NCI-H1436 (cell line): ENCODE measurements at regions not wholly inside any gene's neighbourhood (a gene's known extent, or its start where the extent isn't known, plus 50 kb on each side); places are given as distances from the start of the nearest gene placed in this dataset.
"Not testable (repeated sequence)": the region's sequence is repeated elsewhere in the genome, so short reads cannot be mapped to it uniquely, and the experiment has no call there.

Experiments used
- DNase-seq: peaks from one replicate; lab custom pipeline; 2025; lab: John Stamatoyannopoulos, UW

DNA sequence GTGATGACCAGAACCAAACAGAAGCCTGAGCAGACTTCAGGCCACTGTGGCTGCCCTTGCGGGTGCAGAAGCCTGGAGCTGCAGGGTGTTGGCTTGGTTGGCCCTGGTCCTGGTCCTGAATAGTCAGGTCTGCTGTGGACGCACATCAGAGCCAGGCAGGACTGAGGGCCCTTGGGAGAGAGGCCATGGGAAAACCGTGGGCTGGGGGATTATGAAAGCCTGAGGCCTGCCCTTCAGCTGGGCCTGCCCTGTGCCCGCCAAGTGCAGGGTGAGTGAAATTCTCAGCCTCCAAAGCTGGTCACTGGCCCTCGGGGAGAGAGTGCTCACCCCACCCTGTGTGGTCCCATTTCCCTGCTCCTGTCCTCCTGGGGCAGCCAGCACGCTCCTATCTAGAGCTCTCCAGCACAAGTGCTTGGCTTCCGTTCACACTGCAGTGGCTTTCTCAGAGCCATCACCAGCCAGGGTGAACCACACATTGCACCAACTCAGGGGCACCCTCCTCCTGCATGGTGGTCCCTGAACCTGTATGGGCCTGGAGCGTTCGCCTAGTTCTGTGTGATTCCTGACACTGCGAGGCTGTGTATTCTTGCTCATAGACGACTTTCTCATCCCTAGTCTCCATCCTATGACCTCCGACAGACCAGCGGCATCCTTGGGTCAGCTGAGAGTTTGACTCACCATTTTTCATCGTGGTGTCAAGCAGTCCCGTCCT lies 146.1 kb downstream of the TTLL2 start:
- no peak for DNase-seq

DNA sequence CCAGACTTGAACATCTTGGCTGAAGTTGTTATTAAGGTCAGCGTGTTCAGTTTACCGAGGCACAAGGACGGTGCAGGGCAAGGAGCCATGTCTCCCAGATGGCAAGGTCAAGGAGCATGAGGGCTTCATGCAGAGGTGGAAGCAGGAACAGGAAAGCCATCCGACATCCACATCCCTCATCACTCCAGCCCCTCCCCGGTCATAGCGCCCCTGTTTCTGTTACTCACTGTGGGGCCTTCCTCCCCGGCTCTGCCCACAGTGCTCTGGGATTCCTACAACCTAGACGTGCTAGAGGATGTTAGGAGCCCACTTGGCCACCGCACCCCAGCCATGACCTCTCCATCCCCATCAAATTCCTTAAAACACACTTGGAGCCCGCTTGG lies 146.7 kb downstream of the TTLL2 start:
- DNase-seq: no peak

DNA sequence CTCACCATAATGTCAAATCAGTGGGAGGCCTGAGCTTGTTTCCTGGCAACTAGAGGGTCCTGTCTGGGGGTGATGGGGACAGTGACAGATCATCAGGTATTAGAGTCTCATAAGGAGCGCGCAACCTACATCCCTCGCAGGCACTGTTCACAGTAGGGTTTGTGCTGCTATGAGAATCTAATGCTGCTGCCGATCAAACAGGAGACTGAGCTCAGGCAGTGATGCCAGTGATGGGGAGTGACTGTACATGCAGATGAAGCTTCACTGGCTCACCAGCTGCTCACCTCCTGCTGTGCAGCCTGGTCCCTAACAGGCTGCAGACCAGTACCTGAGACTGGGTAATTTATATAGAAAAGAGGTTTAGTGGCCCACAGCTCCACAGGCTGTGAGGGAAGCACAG lies 147.3 kb downstream of the TTLL2 start:
- no peak for DNase-seq

DNA sequence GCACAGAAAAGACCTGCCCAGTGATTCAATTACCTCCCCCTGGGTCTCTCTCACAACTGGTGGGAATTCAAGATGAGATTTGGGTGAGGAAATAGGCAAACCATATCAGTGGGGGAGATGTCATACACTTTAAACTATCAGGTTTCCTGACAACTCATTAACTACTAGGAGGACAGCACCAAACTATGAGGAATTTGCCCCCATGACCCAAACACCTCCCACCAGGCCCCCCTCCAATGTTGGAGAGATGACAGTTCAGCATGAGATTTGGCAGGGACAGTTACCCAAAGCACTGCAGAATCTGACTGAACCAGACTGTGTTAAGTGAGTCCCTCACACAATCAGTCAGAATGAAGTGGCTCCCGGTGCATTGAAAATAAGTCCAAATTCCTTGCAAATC lies 148.0 kb downstream of the TTLL2 start:
- DNase-seq: no peak

DNA sequence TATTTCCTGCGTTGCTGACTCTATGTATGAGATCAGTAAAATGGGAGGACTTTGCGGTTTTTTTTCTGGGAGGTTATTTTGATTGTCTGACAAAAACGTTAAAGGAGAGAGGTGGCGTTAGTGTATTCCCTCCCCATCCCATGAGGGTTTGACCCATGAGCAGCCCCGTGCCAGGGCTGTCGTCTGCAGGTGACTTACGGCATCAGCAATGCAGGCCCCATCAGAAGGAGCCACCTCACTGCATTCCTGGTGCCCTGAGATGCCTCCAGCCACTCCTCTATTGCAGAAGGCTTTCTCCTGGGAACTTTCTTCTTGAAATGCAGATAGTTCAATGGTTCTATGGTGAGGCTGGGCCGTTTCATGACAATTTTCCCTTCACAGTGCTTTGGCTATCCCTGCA lies 149.3 kb downstream of the TTLL2 start:
- no peak for DNase-seq

DNA sequence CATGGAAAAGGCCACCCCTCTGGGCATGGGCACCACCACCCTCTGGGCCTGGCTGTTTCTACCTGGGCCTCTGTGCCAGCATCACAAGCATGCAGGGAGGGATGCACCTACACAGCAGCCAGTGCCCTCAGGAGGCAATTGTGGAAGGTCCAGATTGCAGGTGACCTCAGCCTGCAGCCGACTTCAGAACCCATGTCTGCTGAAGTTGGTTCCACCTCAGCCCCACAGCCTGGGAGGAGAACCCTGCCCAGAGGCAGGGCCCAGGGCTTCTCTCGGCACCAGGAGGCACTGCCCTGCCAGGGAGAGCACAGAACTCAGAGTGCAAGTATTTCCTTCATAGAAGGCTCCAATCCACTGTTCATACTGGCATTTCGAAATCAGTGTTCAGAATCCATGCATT lies 149.8 kb downstream of the TTLL2 start:
- DNase-seq: no peak

DNA sequence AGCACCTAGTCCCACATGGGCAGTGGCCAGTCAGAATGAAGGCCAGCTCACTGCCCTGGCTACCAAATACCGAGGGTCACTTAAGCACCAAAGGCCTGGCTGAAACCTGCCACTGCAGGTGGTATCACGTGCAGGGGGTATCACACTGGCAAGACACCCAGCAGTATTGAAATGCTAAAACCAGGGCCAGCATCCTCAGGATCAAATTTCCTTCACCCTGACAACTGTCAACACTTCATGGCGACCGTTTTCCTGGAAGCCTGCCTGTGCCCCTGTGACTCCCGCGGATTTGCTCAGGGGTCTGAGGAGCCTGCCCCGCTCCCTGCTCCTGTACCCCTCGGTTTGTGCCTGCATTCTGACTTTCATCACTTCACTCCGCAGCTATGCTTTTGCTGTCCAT lies 151.1 kb downstream of the TTLL2 start:
- DNase-seq: no peak

DNA sequence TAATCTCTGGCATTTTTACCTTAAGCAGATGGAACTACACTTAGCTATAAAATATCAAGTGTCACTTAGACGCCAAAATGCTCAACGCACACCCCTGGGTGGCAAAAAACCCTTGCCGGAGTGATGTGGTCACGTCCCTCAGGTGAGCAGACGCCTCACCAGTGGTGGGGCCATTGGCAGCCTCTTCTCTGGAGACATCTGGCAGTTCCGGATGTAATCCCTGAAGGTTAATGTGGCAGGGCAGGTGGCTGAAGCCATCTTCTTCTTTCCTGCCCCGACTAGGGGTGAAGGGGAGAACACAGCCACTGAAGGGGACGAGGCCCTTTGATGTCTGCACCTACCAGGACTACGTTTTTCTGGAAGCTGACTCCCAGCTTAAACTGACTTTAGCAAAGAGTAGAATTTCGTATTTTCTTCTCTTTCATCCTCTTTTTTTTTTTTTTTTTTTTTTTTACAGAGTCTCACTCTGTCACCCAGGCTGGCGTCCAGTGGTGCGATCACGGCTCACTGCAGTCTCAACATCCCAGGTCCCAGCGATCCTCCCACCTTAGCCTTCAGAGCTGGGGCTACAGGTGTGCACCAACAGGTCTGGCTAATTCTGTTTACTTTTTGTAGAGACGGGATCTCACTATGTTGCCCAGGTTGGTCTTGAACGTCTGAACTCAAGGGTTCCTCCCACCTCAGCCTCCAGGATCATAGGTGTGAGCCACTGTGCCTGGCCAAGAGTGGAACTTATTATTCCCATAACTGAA lies 152.1 kb downstream of the TTLL2 start:
- no peak for DNase-seq

DNA sequence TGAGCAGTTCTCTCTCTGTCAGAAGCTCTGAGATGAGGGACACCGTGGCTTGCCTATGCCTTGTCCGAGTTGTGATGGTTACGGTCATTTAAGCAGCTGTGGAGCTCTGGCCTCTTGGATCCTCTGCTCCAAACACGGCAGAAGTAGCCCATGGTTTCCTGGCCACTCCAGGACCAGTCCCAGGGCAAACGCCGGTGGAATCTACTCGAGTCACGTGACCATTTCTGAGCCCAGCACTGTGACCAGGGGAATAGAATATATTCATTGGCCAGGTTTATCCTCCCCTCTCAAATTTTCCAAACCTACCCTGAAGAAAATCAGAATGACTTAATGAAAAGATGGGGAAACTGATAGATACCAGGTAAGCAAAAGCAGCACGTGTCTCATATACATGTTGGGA lies 152.8 kb downstream of the TTLL2 start:
- no peak for DNase-seq

DNA sequence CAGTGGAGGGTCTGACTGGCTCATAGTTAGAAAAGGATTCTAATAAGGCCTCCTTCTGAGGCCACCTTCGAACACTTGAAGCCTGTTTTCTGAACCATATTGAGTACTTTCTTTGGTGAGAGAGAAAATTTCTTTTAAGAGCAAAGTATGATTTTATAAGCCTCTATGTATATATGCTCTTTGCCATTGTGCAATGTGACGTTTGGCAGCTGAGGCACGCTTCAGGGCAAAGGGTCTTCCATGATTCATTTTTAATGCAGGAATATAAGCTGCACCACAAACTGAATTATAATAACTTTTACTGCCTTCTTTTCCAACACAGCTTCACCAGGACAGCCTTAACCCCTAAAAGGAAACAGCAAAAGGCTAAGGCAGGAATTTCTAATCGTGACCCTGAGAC lies 154.4 kb downstream of the TTLL2 start:
- DNase-seq: no peak

DNA sequence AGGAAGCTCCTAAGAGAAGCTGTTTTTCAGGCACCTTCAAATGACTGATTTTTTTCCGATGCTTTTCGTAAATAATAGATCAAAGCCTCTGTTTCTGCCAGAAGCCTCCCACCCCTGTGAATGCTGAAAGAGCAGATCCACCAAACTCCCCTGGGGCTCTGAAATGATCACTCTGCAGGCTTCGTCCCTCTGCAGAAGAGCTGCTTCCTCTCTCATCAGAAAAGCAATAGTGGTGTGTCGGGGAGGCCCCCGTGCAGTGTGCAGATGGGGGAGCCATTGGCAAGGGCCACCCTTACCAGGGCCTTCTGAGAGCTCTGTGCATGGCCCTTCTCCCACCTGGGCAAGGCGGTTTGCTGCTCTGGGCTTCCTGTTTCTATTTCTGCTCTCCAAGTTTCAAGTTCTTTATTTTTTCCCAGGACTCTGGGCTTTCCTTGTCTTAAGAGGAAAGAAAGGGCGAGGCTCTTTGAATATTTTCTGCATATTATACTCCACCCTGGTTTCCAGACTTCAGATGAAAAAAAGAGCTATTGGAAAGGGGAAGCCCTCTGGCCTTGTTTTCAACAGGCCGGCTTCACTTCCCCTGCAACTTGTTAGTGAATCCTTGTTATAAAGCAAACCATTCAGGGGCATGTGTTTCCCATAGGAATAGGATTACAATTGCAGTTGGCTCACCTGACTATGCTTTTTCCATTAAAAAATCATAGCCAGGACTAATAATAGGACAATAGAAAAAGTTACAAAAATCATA lies 155.2 kb downstream of the TTLL2 start:
- no peak for DNase-seq

DNA sequence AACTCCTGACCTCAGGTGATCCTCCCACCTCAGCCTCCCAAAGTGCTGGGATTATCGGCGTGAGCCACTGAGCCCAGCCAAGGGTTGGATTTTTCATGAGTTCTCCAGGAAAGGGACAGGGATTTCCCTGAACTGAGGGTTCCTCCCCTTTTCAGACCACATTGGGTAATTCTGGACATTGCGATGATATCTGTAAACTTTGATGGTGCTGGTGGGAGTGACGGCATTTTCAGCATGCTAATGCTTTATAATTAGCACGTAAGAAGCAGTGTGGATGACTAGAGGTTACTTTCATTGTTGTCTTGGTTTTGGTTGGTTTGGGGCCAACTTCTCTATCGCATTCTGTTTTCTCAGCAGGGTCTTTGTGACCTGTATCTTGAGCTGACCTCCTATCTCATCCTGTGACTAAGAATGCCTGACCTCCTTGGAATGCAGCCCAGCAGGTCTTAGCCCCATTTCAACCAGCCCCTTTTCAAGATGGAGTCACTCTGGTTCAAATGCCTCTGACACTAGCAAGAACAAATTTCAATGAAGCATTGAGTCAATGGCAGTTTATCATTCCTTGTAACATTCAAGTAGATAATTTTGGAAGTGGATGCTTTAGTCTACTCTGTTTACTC lies 156.5 kb downstream of the TTLL2 start:
- DNase-seq: no peak

DNA sequence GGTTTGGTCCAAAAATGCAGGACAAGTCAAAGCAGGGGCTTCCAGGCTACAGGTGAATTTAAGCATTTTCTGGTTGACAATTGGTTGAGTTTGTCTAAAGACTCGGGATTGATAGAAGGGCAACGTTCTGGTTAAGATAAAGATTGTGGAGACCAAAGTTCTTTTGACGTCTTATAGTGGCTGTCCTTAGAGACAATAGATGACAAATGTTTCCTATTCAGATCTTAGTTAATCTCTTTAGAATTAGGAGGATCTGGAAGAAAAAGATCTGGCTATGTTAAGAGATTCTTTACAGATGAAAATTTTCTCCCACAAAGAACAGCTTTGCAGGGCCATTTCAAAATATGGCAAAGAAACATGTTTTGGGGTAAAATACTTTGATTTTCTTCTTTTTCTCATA lies 157.9 kb downstream of the TTLL2 start:
- not testable (repeated sequence) for DNase-seq

DNA sequence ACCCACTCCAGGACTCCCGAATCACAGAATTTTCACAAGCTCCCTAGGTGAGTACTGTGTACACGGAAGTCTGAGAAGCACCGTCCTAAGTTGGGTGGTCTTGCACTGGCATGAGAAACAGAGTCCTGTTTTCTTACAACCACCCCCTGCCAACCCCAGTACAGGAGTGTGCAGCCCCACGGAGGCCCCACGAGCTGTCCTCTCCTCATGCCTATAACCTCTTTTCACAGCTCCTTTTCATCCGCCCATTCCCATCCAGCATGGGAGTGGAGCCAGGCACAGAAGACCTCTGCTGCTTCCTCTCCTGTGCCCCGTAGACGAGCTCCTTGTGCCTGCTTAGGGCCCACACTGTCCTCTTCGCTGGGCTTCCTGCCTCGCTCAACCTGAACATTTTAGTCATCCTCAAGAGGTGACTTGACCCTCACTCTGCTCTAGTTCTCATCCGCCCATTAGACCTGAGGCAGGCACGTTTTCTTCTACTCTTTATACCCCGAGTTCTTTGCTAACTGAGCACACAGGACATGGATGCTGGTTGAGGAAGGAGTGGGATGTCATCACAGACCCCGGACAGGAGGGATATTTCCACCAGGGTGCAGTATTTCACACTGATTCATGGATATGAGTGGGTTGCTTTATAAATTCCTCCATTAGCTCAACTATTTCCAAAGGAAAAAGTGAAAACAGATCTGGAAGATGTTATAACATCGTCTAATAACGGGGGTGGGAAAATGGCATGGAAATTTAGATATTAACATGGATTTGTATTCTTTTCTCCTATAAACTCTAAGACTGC lies 160.5 kb downstream of the TTLL2 start:
- no peak for DNase-seq

DNA sequence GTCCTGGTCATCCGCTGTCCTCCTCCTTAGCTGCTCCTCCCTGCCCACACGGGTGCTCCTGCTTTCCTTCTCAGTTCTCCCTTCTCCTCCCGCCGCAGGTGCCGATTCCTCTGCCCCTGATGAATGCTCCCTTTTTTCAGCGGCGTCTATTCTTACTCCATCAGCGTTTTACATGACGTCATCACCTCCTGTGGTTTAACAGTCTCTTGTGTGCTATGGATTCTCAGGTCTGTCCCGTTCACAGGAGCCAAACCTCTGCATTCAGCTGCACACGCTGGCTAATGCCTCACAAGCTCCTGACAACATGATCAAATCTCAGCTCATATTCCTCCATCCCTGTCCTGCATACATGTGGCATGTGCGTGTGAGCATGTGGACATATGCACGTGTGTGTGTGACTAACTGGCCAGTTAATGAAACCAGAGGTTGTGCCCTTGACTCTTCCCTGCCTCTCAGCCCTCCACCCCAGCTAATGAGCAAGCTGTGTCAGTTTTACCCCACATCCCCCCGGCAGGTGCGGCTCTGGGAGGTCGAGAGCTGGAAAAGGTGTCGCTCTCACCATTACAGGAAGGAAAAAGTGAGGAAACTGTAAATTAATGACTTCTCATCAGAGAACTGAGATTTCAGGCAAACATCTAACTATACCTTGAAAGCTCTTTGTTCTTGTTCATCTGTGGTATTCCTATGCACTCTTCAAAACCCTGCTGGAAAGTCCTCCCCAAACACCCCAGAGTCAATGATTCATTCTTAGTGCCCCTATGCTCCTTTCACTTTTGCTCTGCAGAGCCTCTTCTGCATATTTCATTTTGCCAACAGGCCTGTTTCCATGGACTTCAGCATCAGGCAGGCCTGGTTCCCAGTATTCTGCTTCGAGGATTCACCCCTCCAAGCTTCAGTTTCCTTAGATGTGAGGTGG lies 163.1 kb downstream of the TTLL2 start:
- no peak for DNase-seq

DNA sequence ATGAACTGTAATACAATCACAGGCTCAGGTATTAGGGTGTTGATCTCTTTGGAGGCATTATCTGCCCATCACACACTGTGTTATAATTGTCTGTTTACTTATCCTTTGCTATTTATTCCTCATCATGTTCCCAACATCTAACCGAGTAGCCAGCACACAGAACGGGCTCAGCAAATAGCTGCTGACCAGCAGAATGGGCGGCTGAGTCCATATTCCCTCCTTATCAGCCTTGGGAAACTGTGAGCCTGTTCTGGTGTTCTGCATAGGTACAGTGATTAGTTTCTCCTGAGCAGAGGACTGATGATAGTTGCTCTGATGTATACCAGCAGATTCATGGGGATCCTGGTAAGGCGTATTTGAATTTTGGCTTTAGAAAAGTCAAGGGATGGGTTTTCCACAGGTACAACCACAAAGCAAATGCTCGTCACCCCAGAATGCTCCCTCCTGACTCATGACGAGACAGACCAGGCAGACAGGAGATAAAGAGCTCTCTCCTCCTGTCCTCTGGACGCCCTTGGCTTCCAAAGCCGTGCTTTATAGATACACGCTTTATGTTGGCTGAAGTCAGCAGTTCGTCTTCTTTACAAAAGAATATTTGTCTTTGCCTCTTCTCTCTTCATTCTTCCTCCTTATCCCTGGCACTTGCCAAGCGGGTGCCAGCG lies 166.7 kb downstream of the TTLL2 start:
- no peak for DNase-seq

DNA sequence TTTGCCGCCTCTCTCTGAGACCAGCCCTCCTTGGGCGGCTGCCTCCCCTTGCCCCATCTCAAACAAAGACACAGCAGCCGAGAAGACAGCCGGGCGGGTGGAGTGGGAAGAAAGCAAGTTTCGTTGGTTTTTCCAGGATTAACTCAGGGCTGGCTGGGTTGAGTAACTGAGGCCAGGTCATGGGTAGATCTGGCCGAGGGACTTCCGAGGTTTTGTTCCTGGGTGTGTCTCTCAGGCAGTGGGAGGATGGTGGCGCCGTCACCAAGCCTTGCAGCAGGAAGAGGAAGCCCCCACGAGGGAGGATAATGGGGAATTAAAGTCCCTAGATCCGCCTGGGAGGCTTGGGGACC lies 167.2 kb downstream of the TTLL2 start:
- no peak for DNase-seq

DNA sequence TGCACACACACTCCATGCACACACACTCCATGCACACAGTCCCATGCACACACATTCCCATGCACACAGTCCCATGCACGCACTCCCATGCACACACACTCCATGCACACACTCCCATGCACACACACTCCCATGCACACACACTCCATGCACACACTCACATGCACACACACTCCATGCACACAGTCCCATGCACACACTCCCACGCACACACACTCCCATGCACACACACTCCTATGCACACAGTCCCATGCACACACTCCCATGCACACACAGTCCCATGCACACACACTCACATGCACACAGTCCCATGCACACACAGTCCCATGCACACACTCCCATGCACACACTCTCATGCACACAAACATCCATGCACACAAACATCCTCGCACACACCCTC lies 168.4 kb downstream of the TTLL2 start:
- no peak for DNase-seq

DNA sequence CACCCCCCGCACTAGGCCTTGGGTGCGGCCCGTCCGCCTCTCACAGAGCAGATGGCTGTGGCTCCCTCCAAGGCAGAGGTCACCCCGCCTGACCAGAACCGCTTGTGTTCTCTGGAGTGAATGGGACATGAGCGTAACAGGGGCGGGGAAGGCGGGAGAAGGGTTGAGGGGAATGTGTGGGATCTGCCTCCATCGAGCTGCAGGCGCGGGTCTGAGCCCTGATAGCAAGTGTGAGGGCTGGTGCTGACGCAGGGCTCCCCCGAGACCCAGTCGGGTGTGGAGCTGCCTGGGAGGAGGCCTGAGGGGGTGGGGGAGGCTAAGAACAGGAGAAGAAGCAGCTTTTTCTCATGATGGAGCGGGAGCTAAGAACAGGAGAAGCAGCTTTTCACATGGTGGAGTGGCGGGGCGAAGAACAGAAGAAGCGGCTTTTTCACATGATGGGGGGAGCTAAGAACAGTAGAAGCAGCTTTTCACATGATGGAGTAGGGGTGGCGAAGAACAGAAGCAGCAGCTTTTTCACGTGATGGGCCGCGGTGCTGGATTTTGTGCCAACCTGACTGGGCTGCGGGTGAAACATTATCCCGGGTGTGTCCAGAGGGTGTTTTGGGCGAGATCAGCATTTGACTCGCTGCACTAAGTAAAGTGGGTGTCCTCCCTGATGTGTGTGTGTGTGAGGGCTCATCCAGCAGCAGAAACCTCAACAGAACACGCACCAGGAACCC lies 169.3 kb downstream of the TTLL2 start:
- DNase-seq: no peak
